ENCODE measurements at regions not wholly inside any gene's neighbourhood (a gene's known extent, or its start where the extent isn't known, plus 50 kb on each side); places are given as distances from the start of the nearest gene placed in this dataset.

GRCh38 chr14:76963372-76963771, 65.1 kb downstream of the IRF2BPL start:
- TF ChIP-seq CTCF (IDR thresholded peaks at IDR 0.05): no peak
- no peak for TF ChIP-seq POLR2A (IDR thresholded peaks at IDR 0.05)
- no peak for TF ChIP-seq POLR2AphosphoS5 (IDR thresholded peaks at IDR 0.05)
